Astrocyte (in vitro differentiated cells and primary cell): ENCODE measurements at regions not wholly inside any gene's neighbourhood (a gene's known extent, or its start where the extent isn't known, plus 50 kb on each side); places are given as distances from the start of the nearest gene placed in this dataset.

Source experiments
- DNase-seq: peaks from one replicate; pipeline ENCODE4 v3.0.0-alpha.2; 2010; ENCODE audit warnings: low read depth
- FAIRE-seq: peaks from 2 replicates; lab custom pipeline; 2011; peaks lifted over from hg19 to GRCh38; lab: Jason Lieb, UNC
- H2AFZ ChIP-seq: 2 replicates; pipeline ENCODE4 v1.6.0; 2012; ENCODE audit warnings: low read depth, low read length, inconsistent platforms
- H3K27ac ChIP-seq: 2 replicates; pipeline ENCODE4 v1.5.1; 2011; ENCODE audit warnings: low read depth, low read length, inconsistent platforms
- H3K27me3 ChIP-seq: 2 replicates; pipeline ENCODE4 v1.6.0; 2011; ENCODE audit warnings: low read length, inconsistent platforms; ENCODE audit not compliant: insufficient read depth
- H3K36me3 ChIP-seq: 2 replicates; pipeline ENCODE4 v1.5.1; 2011; ENCODE audit warnings: low read length, inconsistent platforms; ENCODE audit not compliant: insufficient read depth
- H3K4me1 ChIP-seq: 2 replicates; pipeline ENCODE4 v1.5.1; 2011; ENCODE audit warnings: low read length, inconsistent platforms; ENCODE audit not compliant: insufficient read depth
- H3K4me2 ChIP-seq: 2 replicates; pipeline ENCODE4 v1.6.0; 2012; ENCODE audit warnings: low read length, inconsistent platforms
- H3K4me3 ChIP-seq: 2 replicates; pipeline ENCODE4 v1.5.1; 2011; ENCODE audit warnings: low read depth, mild to moderate bottlenecking, low read length, inconsistent platforms; ENCODE audit not compliant: insufficient read depth
- H3K79me2 ChIP-seq: 2 replicates; pipeline ENCODE4 v1.6.0; 2012; ENCODE audit warnings: mild to moderate bottlenecking, low read length, inconsistent platforms; ENCODE audit not compliant: insufficient read depth
- H3K9ac ChIP-seq: 2 replicates; pipeline ENCODE4 v1.6.0; 2012; ENCODE audit warnings: mild to moderate bottlenecking, low read length, inconsistent platforms
- H3K9me3 ChIP-seq: 2 replicates; pipeline ENCODE4 v1.5.1; 2012; ENCODE audit warnings: low read depth, mild to moderate bottlenecking, low read length, inconsistent platforms; ENCODE audit not compliant: insufficient read depth
- H4K20me1 ChIP-seq: 2 replicates; pipeline ENCODE4 v1.6.0; 2012; ENCODE audit warnings: low read length, inconsistent platforms; ENCODE audit not compliant: insufficient read depth
- H3K27ac Mint-ChIP-seq: one replicate; pipeline ENCODE4 v1.8.0; 2021; ENCODE audit warnings: mild to moderate bottlenecking, mixed read lengths; ENCODE audit not compliant: unreplicated experiment
- H3K27me3 Mint-ChIP-seq: one replicate; pipeline ENCODE4 v1.8.0; 2021; ENCODE audit warnings: low read depth, mixed read lengths; ENCODE audit not compliant: unreplicated experiment
- H3K36me3 Mint-ChIP-seq: one replicate; pipeline ENCODE4 v1.8.0; 2021; ENCODE audit warnings: low read depth, mixed read lengths; ENCODE audit not compliant: unreplicated experiment
- H3K4me1 Mint-ChIP-seq: one replicate; pipeline ENCODE4 v1.8.0; 2021; ENCODE audit warnings: low read depth, mixed read lengths; ENCODE audit not compliant: unreplicated experiment
- H3K4me3 Mint-ChIP-seq: one replicate; pipeline ENCODE4 v1.8.0; 2021; ENCODE audit warnings: mild to moderate bottlenecking, moderate library complexity, mixed read lengths; ENCODE audit not compliant: unreplicated experiment
- H3K9me3 Mint-ChIP-seq: one replicate; pipeline ENCODE4 v1.8.0; 2021; ENCODE audit warnings: mild to moderate bottlenecking, mixed read lengths; ENCODE audit not compliant: unreplicated experiment
- CTCF ChIP-seq: IDR thresholded peaks from 2 replicates; pipeline ENCODE4 v1.5.1; 2011; ENCODE audit warnings: low read depth, mild to moderate bottlenecking, inconsistent platforms, low read length, moderate library complexity; ENCODE audit not compliant: insufficient read depth
- EZH2 ChIP-seq: IDR thresholded peaks from 2 replicates; pipeline ENCODE4 v1.6.1; 2012; ENCODE audit warnings: mild to moderate bottlenecking, low read length, inconsistent platforms; ENCODE audit not compliant: insufficient read depth

- Histone ChIP-seq H3K9ac (no peak overlapping the region), H2AFZ (no peak overlapping the region), H3K36me3 (no peaks in the 10 kb centered on the region), H3K27me3 (no peaks in the 10 kb centered on the region), H3K79me2 (no peaks in the 10 kb centered on the region), H3K9me3 (peaks cover 9% of the 10 kb centered on the region), H3K27ac (no peak overlapping the region), H3K4me2 (no peak overlapping the region), H3K4me1 (no peaks in the 10 kb centered on the region), H4K20me1 (no peaks in the 10 kb centered on the region), H3K4me3 (no peak overlapping the region)
- Mint-ChIP-seq H3K4me1 (no peaks in the 10 kb centered on the region), H3K27me3 (no peaks in the 10 kb centered on the region), H3K9me3 (peaks cover 9% of the 10 kb centered on the region), H3K36me3 (no peaks in the 10 kb centered on the region), H3K4me3 (no peak overlapping the region), H3K27ac (no peak overlapping the region)
- FAIRE-seq = no peak
- no peak for DNase-seq
- no peak for TF ChIP-seq EZH2
- TF ChIP-seq CTCF = no peak
Measured at GRCh38 chr4:100781435-100781834, 263.6 kb upstream of the EMCN start.

- Histone ChIP-seq H3K27ac (no peak overlapping the region), H3K27me3 (no peaks in the 10 kb centered on the region), H3K4me3 (no peak overlapping the region), H3K4me1 (no peaks in the 10 kb centered on the region), H3K9ac (no peak overlapping the region), H3K4me2 (no peak overlapping the region), H3K36me3 (no peaks in the 10 kb centered on the region), H2AFZ (no peak overlapping the region), H3K9me3 (peaks cover 9% of the 10 kb centered on the region), H4K20me1 (no peaks in the 10 kb centered on the region), H3K79me2 (no peaks in the 10 kb centered on the region)
- H3K27ac Mint-ChIP-seq = no peak overlapping the region
- no peak for FAIRE-seq
- H3K27me3 Mint-ChIP-seq = no peaks in the 10 kb centered on the region
- H3K36me3 Mint-ChIP-seq = no peaks in the 10 kb centered on the region
- H3K4me1 Mint-ChIP-seq = no peaks in the 10 kb centered on the region
- TF ChIP-seq CTCF (no peak), EZH2 (no peak)
- no peak overlapping the region for H3K4me3 Mint-ChIP-seq
- DNase-seq = no peak
- peaks cover 12% of the 10 kb centered on the region for H3K9me3 Mint-ChIP-seq
Measured at GRCh38 chr4:100780126-100780525, 262.3 kb upstream of the EMCN start.

GRCh38 chr4:100778431-100778830, 260.6 kb upstream of the EMCN start:
- Histone ChIP-seq H3K9ac (no peak overlapping the region), H3K4me2 (no peak overlapping the region), H3K27ac (no peak overlapping the region), H3K36me3 (no peaks in the 10 kb centered on the region), H4K20me1 (no peaks in the 10 kb centered on the region), H3K27me3 (no peaks in the 10 kb centered on the region), H3K79me2 (no peaks in the 10 kb centered on the region), H3K9me3 (peaks cover 9% of the 10 kb centered on the region), H3K4me3 (no peak overlapping the region), H3K4me1 (no peaks in the 10 kb centered on the region), H2AFZ (no peak overlapping the region)
- H3K4me1 Mint-ChIP-seq = no peaks in the 10 kb centered on the region
- H3K36me3 Mint-ChIP-seq = no peaks in the 10 kb centered on the region
- TF ChIP-seq CTCF (no peak), EZH2 (no peak)
- FAIRE-seq = no peak
- no peaks in the 10 kb centered on the region for H3K27me3 Mint-ChIP-seq
- peaks cover 15% of the 10 kb centered on the region for H3K9me3 Mint-ChIP-seq
- no peak overlapping the region for H3K27ac Mint-ChIP-seq
- H3K4me3 Mint-ChIP-seq = no peak overlapping the region
- DNase-seq = no peak
